Esophagus squamous epithelium (tissue), 5 donors: ENCODE measurements at regions not wholly inside any gene's neighbourhood (a gene's known extent, or its start where the extent isn't known, plus 50 kb on each side); places are given as distances from the start of the nearest gene placed in this dataset.

Source experiments
- DNase-seq: peaks from one replicate; lab custom pipeline; 2025; lab: John Stamatoyannopoulos, UW
- H3K27ac ChIP-seq, 4 donors: fragments of 200-600 bp; sonication (generic); one replicate each; pipeline ENCODE4 v1.5.1; 2016 to 2019; ENCODE audit warnings: mild to moderate bottlenecking in 1 of 4
- H3K27me3 ChIP-seq, 4 donors: fragments of 200-600 bp; sonication (generic); 1 replicate in 3 of 4; 2 replicates in 1 of 4; pipeline versions ENCODE4 v1.5.1 to v1.6.0; 2017 to 2021; ENCODE audit warnings: antibody characterized with exemption in 1 of 4
- H3K36me3 ChIP-seq, 3 donors: fragments of 200-600 bp; sonication (generic); one replicate each; pipeline ENCODE4 v1.5.1; 2016 to 2019
- H3K4me1 ChIP-seq, 3 donors: fragments of 200-600 bp; sonication (generic); one replicate each; pipeline ENCODE4 v1.5.1; 2017 to 2019
- H3K4me3 ChIP-seq, 4 donors: fragments of 200-600 bp; sonication (generic); 1 replicate in 3 of 4; 2 replicates in 1 of 4; pipeline ENCODE4 v1.5.1; 2016 to 2019; ENCODE audit warnings: mild to moderate bottlenecking in 2 of 4, moderate library complexity in 1 of 4
- H3K9me3 ChIP-seq, 3 donors: fragments of 200-600 bp; sonication (generic); one replicate each; pipeline ENCODE4 v1.5.1; 2016 to 2019
- POLR2A ChIP-seq, 4 donors: fragments of 450-650 bp; IDR thresholded peaks; one replicate each; pipeline ENCODE4 v1.6.1; 2017; ENCODE audit warnings: antibody characterized with exemption in 4 of 4, mild to moderate bottlenecking in 4 of 4, moderate library complexity in 3 of 4
- WGBS, 2 donors: methylation state at CpG; one replicate each; pipeline ENCODE4 v1.1.5; 2018; 5-methylcytosine and 5-hydroxymethylcytosine counted together
- intact Hi-C: fragments of 100-400 bp; cut with DNase I; formaldehyde crosslinking; loops from one replicate; pipeline ENCODE4 v1.15.0; 2022
- small RNA-seq, 4 donors: library from RNA; depleted of rRNA; stranded (forward); fragments of <200 nt; gene quantifications; one replicate each; pipeline ENCODE3, GENCODE V24; 2016
- TF ChIP-seq, protein P1 (sequence below), 6 experiments: fragments of 450-650 bp in 4 of 6; fragments of 200-600 bp in 2 of 6; sonication (generic) in 2 of 6; IDR thresholded peaks; one replicate each; pipeline ENCODE4 v1.5.1; 2016 to 2019; ENCODE audit warnings: antibody characterized with exemption in 6 of 6, mild to moderate bottlenecking in 4 of 6, moderate library complexity in 4 of 6
- donor health status: DM: yes; HTN: yes; CAD: no.

DNA sequence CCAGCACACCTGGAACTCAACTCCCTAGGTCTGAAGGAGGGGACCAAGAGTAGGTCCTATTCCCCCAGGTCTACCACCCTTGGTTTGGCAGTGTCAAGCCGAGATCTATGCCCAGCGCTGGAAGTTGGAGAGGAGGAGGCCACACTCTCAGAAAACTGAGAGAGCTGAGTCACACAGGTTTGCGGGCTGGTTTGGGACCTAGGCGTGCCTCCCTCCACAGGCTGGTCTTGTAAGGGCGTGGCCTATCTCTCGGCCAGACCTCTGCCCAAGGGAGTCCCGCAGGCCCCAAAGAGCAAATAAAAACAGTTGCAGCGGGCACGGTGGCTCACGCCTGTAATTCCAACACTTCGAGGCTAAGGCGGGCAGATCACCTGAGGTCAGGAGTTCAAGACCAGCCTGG lies 52.9 kb upstream of the INTU start:
- intact Hi-C loops: no loop called here
- H3K4me3 ChIP-seq: no peak overlapping the region
- H3K36me3 ChIP-seq: no peaks in the 10 kb centered on the region
- H3K27me3 ChIP-seq: no peaks in the 10 kb centered on the region
- TF ChIP-seq POLR2A (IDR thresholded peaks at IDR 0.05): no peak
- TF ChIP-seq, protein P1, sequence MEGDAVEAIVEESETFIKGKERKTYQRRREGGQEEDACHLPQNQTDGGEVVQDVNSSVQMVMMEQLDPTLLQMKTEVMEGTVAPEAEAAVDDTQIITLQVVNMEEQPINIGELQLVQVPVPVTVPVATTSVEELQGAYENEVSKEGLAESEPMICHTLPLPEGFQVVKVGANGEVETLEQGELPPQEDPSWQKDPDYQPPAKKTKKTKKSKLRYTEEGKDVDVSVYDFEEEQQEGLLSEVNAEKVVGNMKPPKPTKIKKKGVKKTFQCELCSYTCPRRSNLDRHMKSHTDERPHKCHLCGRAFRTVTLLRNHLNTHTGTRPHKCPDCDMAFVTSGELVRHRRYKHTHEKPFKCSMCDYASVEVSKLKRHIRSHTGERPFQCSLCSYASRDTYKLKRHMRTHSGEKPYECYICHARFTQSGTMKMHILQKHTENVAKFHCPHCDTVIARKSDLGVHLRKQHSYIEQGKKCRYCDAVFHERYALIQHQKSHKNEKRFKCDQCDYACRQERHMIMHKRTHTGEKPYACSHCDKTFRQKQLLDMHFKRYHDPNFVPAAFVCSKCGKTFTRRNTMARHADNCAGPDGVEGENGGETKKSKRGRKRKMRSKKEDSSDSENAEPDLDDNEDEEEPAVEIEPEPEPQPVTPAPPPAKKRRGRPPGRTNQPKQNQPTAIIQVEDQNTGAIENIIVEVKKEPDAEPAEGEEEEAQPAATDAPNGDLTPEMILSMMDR (IDR thresholded peaks at IDR 0.05): no peak
- 90 to 91% methylated on average over 2 to 6 of the region's 12 CpGs for WGBS, 2 donors
- DNase-seq: no peak
- H3K9me3 ChIP-seq: no peaks in the 10 kb centered on the region
- H3K27ac ChIP-seq: no peak overlapping the region
- H3K4me1 ChIP-seq: no peaks in the 10 kb centered on the region

DNA sequence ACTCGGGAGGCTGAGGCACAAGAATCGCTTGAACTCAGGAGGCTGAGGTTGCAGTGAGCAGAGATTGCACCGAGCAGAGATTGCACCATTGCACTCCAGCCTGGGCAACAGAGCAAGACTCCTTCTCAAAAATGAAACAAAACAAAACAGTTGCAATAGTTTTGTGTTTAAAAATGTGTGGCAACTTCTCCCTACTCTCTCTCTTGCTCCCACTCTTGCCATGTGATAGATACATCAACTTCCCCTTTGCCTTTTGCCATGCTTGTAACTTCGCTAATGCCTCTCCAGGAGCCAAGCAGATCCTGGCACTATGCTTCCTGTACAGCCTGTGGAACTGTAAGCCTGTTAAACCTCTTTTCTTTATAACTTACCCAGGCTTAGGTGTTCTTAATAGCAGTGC lies 52.5 kb upstream of the INTU start:
- H3K27me3 ChIP-seq: no peaks in the 10 kb centered on the region
- no peak for TF ChIP-seq POLR2A (IDR thresholded peaks at IDR 0.05)
- no peaks in the 10 kb centered on the region for H3K9me3 ChIP-seq
- WGBS, 2 donors: 63 to 82% methylated on average over 2 to 4 of the region's 4 CpGs
- H3K4me1 ChIP-seq: no peaks in the 10 kb centered on the region
- no peak overlapping the region for H3K4me3 ChIP-seq
- no peak overlapping the region for H3K27ac ChIP-seq
- no peak for DNase-seq
- no peaks in the 10 kb centered on the region for H3K36me3 ChIP-seq
- intact Hi-C loops: no loop called here

DNA sequence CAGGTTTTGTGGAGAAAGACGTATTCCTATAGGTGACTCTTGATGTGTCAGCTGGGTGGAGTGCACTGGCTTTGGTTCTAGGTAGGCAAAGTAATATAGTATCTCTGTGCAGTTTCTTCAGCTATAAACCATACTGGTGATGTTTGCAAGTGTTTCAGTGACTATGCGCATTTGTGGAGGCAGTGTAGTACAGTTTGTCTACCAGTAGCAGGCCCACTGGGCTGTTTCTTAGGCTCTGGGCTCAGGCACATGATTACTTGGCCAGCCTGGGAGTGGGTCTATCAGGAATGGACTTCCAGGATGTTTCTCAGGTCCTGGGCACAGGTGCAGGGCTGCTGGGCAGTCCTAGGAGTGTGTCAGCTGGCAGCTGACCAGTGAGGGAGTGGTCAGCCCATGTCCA lies 51.9 kb upstream of the INTU start:
- H3K9me3 ChIP-seq: no peaks in the 10 kb centered on the region
- 60 to 68% methylated on average over 2 of the region's 2 CpGs for WGBS, 2 donors
- no peak for DNase-seq
- no peaks in the 10 kb centered on the region for H3K36me3 ChIP-seq
- intact Hi-C loops: no loop called here
- no peak overlapping the region for H3K4me3 ChIP-seq
- no peaks in the 10 kb centered on the region for H3K4me1 ChIP-seq
- no peak overlapping the region for H3K27ac ChIP-seq
- H3K27me3 ChIP-seq: no peaks in the 10 kb centered on the region
- TF ChIP-seq POLR2A (IDR thresholded peaks at IDR 0.05): no peak
- TF ChIP-seq, protein P1 (IDR thresholded peaks at IDR 0.05): no peak

Small RNAs in the stretch of these regions (small RNA-seq; reads per million reads assigned to genes)
- gene RF00019: 0 reads per million in 4 donors
